ENCODE measurements at regions not wholly inside any gene's neighbourhood (a gene's known extent, or its start where the extent isn't known, plus 50 kb on each side); places are given as distances from the start of the nearest gene placed in this dataset.

DNA sequence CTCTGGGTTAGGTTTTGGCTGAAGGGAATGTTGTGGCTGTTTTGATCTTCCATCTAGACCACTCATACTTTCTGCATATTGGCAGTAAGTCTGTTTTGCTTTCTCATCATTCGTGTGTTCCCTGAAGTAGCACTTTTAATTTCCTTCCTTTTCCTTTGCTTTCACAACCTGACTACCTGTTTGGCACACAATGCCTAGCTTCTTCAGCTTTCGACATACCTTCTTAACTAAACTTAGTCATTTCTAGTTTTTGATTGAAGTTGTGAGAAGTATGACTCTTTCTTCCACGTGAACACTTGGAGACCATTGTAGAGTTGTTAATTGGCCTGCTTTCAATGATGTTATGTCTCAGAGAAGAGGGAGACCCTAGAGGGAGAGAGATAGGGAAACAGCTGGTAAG lies 123.6 kb upstream of the EPB41L3 start:
- Histone ChIP-seq H3K4me1 (no peaks in the 10 kb centered on the region), H3K4me3 (no peak overlapping the region), H3K27me3 (no peaks in the 10 kb centered on the region), H3K9me3 (peaks cover 0 to 5% (median 0%) of the 10 kb centered on the region in 4 donors), H3K36me3 (no peaks in the 10 kb centered on the region), H3K27ac (no peak overlapping the region)
- 80 to 84% methylated on average over 3 of the region's 3 CpGs for WGBS, 2 donors
- no peak for TF ChIP-seq EP300 (IDR thresholded peaks at IDR 0.05)
- TF ChIP-seq, protein P1, sequence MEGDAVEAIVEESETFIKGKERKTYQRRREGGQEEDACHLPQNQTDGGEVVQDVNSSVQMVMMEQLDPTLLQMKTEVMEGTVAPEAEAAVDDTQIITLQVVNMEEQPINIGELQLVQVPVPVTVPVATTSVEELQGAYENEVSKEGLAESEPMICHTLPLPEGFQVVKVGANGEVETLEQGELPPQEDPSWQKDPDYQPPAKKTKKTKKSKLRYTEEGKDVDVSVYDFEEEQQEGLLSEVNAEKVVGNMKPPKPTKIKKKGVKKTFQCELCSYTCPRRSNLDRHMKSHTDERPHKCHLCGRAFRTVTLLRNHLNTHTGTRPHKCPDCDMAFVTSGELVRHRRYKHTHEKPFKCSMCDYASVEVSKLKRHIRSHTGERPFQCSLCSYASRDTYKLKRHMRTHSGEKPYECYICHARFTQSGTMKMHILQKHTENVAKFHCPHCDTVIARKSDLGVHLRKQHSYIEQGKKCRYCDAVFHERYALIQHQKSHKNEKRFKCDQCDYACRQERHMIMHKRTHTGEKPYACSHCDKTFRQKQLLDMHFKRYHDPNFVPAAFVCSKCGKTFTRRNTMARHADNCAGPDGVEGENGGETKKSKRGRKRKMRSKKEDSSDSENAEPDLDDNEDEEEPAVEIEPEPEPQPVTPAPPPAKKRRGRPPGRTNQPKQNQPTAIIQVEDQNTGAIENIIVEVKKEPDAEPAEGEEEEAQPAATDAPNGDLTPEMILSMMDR (IDR thresholded peaks at IDR 0.05): no peak
- TF ChIP-seq POLR2A (IDR thresholded peaks at IDR 0.05): no peak
- no peak for DNase-seq (ENCODE audit: low spot score in 2 of 2)

DNA sequence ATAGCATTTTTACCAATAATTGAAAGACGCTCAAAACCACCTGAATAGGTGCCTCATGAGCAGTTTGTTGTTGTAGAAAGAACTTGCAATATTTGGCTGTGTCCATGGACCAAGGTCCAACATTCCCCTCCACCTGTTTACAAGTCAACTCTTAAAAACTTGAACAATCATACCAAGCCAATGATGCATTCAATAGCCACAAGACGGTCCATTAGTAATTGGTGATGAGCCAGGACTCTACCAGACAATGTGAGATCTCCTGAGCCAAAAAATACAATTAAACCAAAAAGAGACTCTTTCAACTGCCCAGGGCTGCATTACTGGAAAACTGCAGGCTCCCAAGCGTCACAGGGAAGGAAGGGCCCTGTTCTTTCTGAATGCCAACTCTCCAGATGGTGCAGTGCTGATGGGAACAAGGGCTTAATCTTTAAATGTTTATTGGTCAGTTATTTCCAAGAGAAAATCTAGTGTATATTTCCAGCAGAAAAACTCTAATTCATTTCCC lies 118.8 kb upstream of the EPB41L3 start:
- no peak for TF ChIP-seq POLR2A (IDR thresholded peaks at IDR 0.05)
- TF ChIP-seq EP300 (IDR thresholded peaks at IDR 0.05): no peak
- TF ChIP-seq, protein P1 (IDR thresholded peaks at IDR 0.05): no peak
- H3K9me3 ChIP-seq: peaks cover 0 to 5% (median 0%) of the 10 kb centered on the region in 4 donors
- 77 to 81% methylated on average over 3 of the region's 3 CpGs for WGBS, 2 donors
- H3K4me3 ChIP-seq: no peak overlapping the region
- H3K27me3 ChIP-seq: no peaks in the 10 kb centered on the region
- H3K36me3 ChIP-seq: no peaks in the 10 kb centered on the region
- no peak overlapping the region for H3K27ac ChIP-seq
- H3K4me1 ChIP-seq: no peaks in the 10 kb centered on the region
- DNase-seq (ENCODE audit: low spot score in 2 of 2): no peak

DNA sequence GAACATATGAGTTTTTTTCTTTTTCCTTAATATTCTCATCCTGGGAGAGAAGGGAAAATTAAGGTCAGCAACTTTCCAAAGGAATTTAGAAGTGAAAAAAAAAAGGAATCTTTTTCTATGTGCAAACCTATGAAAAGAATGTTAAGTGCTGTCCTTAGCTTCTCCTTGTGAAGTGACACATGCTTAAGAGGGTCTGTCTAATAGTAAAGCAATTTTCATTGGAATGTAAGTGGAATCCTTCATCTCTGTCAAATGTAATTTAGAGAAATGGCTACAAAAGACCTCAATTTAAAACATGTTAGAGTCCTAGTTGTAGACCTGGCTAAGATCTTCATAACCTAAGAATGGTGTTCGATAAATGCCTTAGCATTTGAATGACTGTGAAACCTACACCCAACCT lies 117.4 kb upstream of the EPB41L3 start:
- H3K27me3 ChIP-seq: no peaks in the 10 kb centered on the region
- H3K4me3 ChIP-seq: no peak overlapping the region
- 97 to 100% methylated on average over 1 of the region's 1 CpG for WGBS, 2 donors
- no peak for DNase-seq (ENCODE audit: low spot score in 2 of 2)
- TF ChIP-seq POLR2A (IDR thresholded peaks at IDR 0.05): no peak
- TF ChIP-seq EP300 (IDR thresholded peaks at IDR 0.05): no peak
- TF ChIP-seq, protein P1 (IDR thresholded peaks at IDR 0.05): no peak
- no peaks in the 10 kb centered on the region for H3K36me3 ChIP-seq
- H3K27ac ChIP-seq: no peak overlapping the region
- H3K4me1 ChIP-seq: no peaks in the 10 kb centered on the region
- no peaks in the 10 kb centered on the region for H3K9me3 ChIP-seq

DNA sequence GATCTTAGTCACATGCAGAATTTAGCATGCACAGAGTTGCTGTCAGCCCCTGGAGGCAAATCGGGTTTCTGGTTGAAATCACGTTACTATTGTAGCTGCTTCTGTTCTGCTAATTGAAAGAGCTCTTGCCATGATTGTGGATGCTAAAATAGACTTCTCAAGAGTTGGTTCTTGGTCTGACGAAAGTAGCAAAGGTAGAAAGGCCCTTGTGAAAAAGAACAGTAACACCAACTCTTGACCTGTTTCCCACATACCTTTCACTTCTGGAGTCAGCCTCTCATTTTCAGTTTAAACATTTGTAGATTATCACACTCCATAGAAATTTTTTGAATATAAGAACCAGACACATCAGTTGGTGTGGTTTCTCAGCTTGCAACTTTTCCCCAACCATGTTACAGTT lies 110.0 kb upstream of the EPB41L3 start:
- no peaks in the 10 kb centered on the region for H3K36me3 ChIP-seq
- no peaks in the 10 kb centered on the region for H3K27me3 ChIP-seq
- no peaks in the 10 kb centered on the region for H3K4me1 ChIP-seq
- no peak for DNase-seq (ENCODE audit: low spot score in 2 of 2)
- TF ChIP-seq EP300 (IDR thresholded peaks at IDR 0.05) (no peak), POLR2A (IDR thresholded peaks at IDR 0.05) (no peak)
- TF ChIP-seq, protein P1 (IDR thresholded peaks at IDR 0.05): no peak
- H3K4me3 ChIP-seq: no peak overlapping the region
- WGBS, 2 donors: 84 to 85% methylated on average over 3 of the region's 3 CpGs
- H3K9me3 ChIP-seq: no peaks in the 10 kb centered on the region
- no peak overlapping the region for H3K27ac ChIP-seq

- no peaks in the 10 kb centered on the region for H3K36me3 ChIP-seq
- no peaks in the 10 kb centered on the region for H3K9me3 ChIP-seq
- DNase-seq (ENCODE audit: low spot score in 2 of 2): no peak
- no peaks in the 10 kb centered on the region for H3K4me1 ChIP-seq
- no peaks in the 10 kb centered on the region for H3K27me3 ChIP-seq
- no peak overlapping the region for H3K27ac ChIP-seq
- TF ChIP-seq, protein P1 (IDR thresholded peaks at IDR 0.05): no peak
- TF ChIP-seq POLR2A (IDR thresholded peaks at IDR 0.05) (no peak), EP300 (IDR thresholded peaks at IDR 0.05) (no peak)
- H3K4me3 ChIP-seq: no peak overlapping the region
These were observed 107.9 kb upstream of the EPB41L3 start for GRCh38 chr18:5651736-5652135.

Measured in tibial nerve (tissue), 4 donors.